GM04504 (cell line): ENCODE measurements at regions not wholly inside any gene's neighbourhood (a gene's known extent, or its start where the extent isn't known, plus 50 kb on each side); places are given as distances from the start of the nearest gene placed in this dataset.

ENCODE experiments used
- DNase-seq: peaks from one replicate; pipeline ENCODE4 v3.0.0-alpha.2; 2012; ENCODE audit warnings: low read depth

- DNase-seq: no peak
Observed at GRCh38 chr18:73852789-73853549, 294.7 kb downstream of the FBXO15 start.

- no peak for DNase-seq
Observed at GRCh38 chr18:73850782-73851181, 296.9 kb downstream of the FBXO15 start.

- peak; percentile 22 for DNase-seq
Observed at GRCh38 chr18:73848656-73849055, 299.0 kb downstream of the FBXO15 start.

GRCh38 chr18:73843455-73843854 lies 304.2 kb downstream of the FBXO15 start:
- no peak for DNase-seq

- no peak for DNase-seq
Observed at GRCh38 chr18:73842795-73843394, 304.7 kb downstream of the FBXO15 start.

GRCh38 chr18:73841661-73842060 lies 306.0 kb downstream of the FBXO15 start:
- no peak for DNase-seq

DNA sequence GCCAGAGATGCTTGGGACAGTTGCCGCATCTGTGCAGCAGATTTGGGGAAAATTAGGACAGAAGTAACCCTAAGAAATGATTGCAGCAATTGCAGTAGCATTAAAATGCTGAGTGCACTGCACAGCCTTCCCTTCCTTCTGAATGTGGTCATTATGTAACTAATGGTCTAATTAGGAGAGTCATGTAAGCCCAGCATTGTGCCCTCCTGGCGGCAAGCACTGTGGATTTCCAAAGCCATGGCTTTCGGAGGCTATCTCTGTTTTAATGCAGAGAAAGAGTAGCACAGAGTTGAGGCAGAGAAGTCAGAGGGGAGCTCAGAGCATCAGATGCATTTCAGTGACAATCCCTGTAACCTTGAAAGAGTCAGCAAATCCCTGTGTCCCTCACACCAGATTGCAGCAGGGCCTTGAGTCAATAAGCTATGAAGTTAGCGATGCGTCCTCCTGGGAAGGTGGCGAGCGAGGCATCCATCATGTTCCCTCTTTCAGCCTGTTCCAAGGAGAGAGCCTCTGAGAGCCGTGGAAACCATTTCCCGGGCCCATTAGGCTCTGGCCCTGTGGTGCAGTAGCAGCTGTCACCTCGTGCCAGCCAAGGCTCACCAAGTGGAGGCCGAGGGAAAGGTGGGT lies 307.2 kb downstream of the FBXO15 start:
- DNase-seq: no peak

GRCh38 chr18:73839441-73839840 lies 308.2 kb downstream of the FBXO15 start:
- no peak for DNase-seq

GRCh38 chr18:73838107-73838506 lies 309.5 kb downstream of the FBXO15 start:
- DNase-seq: no peak

DNA sequence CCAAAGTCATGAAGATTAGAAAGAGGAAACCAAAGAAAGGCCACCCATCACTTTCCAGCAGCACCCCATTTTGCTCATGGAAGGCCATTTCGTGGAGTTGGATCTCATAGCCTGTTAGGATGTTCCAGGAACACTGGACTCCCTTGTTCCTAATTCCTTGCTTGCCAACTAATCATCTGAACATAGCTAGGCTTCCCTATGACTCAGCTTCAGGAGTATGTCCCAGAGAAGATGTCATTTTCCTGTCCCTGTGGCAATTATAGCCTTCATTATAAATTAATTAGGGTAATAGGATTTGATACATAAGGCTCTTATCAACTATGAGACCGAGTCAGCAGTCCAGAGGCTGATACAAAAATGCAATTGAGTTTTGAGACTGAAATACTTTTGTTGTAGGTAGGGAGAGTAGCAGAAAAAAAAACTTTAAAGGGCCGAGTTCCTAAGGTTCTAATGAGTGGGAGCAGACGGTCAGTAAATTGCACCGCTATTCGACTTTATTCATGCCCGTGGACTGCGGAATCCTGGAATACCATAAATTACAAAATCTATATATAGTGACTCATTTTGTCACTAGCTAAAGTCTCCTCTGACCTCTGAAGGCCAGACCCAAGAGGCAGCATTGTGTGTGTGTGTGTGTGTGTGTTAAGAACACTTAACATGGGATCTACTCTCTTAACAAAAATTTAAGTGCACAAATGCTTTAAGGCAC lies 311.8 kb downstream of the FBXO15 start:
- DNase-seq: no peak

DNA sequence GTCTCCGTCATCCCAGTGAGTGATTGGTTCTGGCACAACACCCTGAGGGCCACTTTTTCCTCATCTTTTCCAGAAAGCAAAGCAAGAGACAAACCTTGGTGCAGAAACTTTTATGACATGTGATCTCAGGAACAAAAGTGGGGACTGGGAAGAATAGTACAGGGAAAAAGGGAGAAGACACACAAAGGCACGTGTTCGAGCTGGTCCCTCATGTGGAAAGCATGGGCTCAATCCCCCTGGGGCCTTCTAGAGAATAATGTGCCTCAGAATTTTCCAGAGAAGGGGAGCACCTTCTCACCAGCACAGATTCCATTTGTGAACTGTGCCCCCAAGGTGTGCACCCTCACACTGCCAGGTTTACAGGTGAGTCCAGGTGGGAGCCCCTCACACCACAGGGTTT lies 312.6 kb downstream of the FBXO15 start:
- no peak for DNase-seq

GRCh38 chr18:73831688-73832087 lies 315.9 kb downstream of the FBXO15 start:
- no peak for DNase-seq

- no peak for DNase-seq
Observed at GRCh38 chr18:73829146-73829545, 318.5 kb downstream of the FBXO15 start.

DNA sequence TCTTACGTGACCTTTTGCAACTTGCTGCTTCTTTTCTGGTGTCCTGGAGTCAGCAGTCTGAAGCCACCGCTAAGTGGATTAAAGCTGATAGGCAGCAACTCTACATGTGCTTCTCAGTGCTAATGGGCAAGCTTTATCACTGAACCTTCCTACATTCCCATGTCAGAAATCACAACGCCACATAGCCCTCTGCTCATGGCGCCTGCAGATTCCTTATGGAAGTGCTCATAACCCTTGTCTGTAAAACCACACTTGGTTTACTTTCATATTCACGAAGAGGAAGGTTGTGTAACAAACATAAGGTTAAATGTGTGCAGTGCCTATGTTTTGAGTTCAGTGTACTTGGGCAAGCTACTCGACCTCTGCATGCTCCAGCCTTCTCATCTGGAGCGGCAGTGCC lies 319.8 kb downstream of the FBXO15 start:
- no peak for DNase-seq

DNA sequence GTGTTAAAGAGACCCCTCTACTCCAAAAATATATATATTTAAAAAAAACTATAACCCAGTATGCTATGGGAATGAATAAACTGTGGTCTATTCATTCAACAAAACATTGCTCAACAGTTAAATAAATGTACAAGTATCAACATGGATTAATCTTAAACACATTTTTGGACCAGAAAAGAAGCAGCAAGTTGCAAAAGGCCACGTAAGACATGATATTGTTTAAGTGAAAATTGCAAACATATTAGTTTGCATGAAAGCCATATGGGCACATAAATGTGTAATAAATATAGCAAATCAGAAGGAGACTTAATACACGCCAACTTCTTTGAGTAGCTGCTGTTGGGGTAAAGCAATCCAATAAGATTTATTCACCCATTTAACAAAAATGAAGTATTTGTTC lies 321.5 kb downstream of the FBXO15 start:
- DNase-seq: no peak

DNA sequence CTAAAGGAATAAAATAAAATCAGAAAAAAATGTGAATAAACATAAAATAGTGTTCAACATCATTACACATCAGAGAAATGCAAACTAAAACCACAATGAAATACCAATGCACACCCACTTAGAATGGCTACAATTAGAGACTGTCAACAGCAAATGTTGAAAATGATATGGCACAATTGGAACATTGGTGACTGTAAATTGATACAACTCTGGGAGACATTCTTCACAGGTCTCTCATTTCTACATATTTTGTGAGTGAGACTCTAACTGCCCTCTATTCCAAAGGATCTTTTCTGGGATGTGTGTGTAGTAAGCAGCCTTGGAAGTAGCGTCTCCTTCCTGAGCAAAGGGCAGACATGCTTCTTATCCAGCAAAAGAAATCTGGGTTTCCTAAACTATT lies 323.0 kb downstream of the FBXO15 start:
- DNase-seq: no peak

DNA sequence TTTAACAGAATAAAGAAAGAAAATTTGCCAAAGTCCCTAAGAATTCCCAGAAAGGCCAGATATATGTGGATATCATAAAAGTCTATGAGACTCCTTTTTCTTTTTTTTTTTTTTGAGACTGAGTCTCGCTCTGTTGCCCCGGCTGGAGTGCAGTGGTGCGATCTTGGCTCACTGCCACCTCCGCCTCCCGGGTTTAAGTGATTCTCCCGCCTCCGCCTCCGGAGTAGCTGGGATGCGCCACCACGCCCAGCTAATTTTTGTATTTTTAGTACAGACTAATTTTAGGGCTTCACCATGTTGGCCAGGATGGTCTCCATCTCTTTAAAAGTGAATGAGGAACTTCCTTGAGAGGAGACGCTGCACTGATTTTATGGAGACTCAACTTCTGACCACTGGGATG lies 335.2 kb downstream of the FBXO15 start:
- DNase-seq: no peak

GRCh38 chr18:73807551-73808192 lies 340.0 kb downstream of the FBXO15 start:
- DNase-seq: no peak

DNA sequence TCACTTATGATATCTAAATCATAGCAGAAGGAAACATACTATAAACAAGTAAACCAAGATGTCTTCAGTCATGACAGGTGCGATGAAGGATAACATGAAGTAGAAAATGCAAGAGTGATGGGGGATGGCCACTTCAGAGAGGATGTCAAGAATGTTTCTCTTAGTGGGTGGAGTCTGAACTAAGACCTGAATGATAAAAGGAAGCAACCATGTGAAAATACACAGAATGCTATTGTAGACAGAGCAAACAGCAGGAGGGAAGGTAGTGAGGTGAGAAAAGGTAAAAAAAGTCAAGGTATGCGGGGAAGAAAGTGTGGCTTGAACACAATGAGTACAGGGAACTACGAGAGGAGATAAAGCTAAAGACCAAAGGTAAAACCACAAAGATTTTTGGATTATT lies 341.6 kb downstream of the FBXO15 start:
- DNase-seq: no peak

DNA sequence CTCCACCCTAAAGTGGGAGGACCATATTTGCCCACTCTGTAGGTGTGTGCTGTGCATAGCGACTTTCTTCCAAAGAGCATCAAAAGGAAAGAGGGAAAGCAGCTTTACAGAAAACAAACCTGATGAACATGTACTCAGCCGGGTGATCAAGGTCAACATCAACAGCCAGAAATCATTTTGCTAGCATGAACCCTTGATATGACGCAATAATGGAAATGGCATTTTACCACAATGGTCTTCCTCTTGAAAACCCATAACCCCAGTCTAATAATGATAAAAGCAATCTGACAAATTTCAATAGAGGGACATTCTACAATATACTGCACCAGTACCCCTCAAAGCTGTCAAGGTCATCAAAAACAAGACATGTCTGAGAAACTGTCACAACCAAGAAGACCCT lies 350.2 kb downstream of the FBXO15 start:
- DNase-seq: no peak

GRCh38 chr18:73793386-73793785 lies 354.2 kb downstream of the FBXO15 start:
- DNase-seq: no peak

DNA sequence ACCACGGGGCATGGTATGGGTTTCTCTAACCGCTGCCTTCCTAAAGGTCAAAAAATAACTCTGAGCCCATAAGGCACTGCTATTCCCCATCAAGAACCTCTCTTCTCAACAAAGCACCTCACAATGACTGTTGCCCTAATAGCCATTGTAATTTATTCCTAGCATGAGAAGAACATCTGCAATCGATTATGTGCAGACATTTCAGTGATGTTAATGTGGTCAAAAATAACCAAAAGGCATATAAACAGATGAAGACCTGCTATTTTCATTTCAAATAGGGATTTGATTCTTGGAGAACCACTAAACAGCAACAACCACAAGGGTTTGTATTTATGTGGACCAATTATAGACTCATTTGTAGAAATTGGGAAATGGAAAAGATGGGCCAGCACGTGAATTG lies 356.6 kb downstream of the FBXO15 start:
- DNase-seq: peak; percentile 10
